WTC11 (cell line): ENCODE measurements at regions not wholly inside any gene's neighbourhood (a gene's known extent, or its start where the extent isn't known, plus 50 kb on each side); places are given as distances from the start of the nearest gene placed in this dataset.

Experiments used
- ATAC-seq: fragments of 200-7000 bp; cut with Tn5 transposase; 2 replicates; pipeline ENCODE4 v1.10.0; 2021; ENCODE audit warnings: mild to moderate bottlenecking, moderate library complexity
- CTCF ChIA-PET: fragments of 300-600 bp; sonication (Branson Sonifier 250); formaldehyde crosslinking; loops from one replicate; lab custom pipeline; 2021; ENCODE audit warnings: antibody characterized with exemption; lab: Charles Lee
- POLR2A ChIA-PET: fragments of 350-600 bp; sonication (Branson Sonifier 250); formaldehyde crosslinking; loops from one replicate; lab custom pipeline; 2021; ENCODE audit warnings: antibody characterized with exemption; lab: Charles Lee
- DNase-seq: peaks from one replicate; pipeline ENCODE4 v3.0.0; 2021; ENCODE audit warnings: low spot score
- H3K27ac Mint-ChIP-seq: 2 replicates; pipeline ENCODE4 v1.8.0; 2021; ENCODE audit warnings: mixed read lengths
- H3K27me3 Mint-ChIP-seq: 2 replicates; pipeline ENCODE4 v1.8.0; 2021; ENCODE audit warnings: low read depth, mild to moderate bottlenecking, moderate library complexity, mixed read lengths
- H3K36me3 Mint-ChIP-seq: 2 replicates; pipeline ENCODE4 v1.8.0; 2021; ENCODE audit warnings: mixed read lengths
- H3K4me1 Mint-ChIP-seq: 2 replicates; pipeline ENCODE4 v1.8.0; 2022; ENCODE audit warnings: mixed read lengths
- H3K4me3 Mint-ChIP-seq: 2 replicates; pipeline ENCODE4 v1.8.0; 2021; ENCODE audit warnings: mild to moderate bottlenecking, moderate library complexity, mixed read lengths
- H3K9me3 Mint-ChIP-seq: 2 replicates; pipeline ENCODE4 v1.8.0; 2021; ENCODE audit warnings: mixed read lengths
- AR ChIP-seq: fragments of 250-450 bp; sonication (Bioruptor Pico); IDR thresholded peaks from 2 replicates; pipeline ENCODE4 v1.9.0; 2021; ENCODE audit warnings: mild to moderate bottlenecking
- ATF6 ChIP-seq: sonication (generic); formaldehyde crosslinking; IDR thresholded peaks from 2 replicates; pipeline ENCODE4 v1.8.1; 2023; ENCODE audit warnings: mild to moderate bottlenecking, missing genetic modification reagents
- IRF2 ChIP-seq: sonication (generic); formaldehyde crosslinking; IDR thresholded peaks from 2 replicates; pipeline ENCODE4 v1.8.0; 2022; ENCODE audit warnings: low read depth, missing genetic modification reagents, borderline replicate concordance
- MYBL2 ChIP-seq: sonication (generic); formaldehyde crosslinking; IDR thresholded peaks from 2 replicates; pipeline ENCODE4 v1.8.1; 2023; ENCODE audit warnings: mild to moderate bottlenecking, moderate library complexity, missing genetic modification reagents
- NR1H2 ChIP-seq: sonication (generic); formaldehyde crosslinking; IDR thresholded peaks from 2 replicates; pipeline ENCODE4 v1.9.0; 2021; ENCODE audit warnings: mild to moderate bottlenecking, moderate library complexity, missing genetic modification reagents
- OVOL2 ChIP-seq: fragments of 250-450 bp; sonication (Bioruptor Pico); IDR thresholded peaks from 2 replicates; pipeline ENCODE4 v1.9.0; 2021; ENCODE audit warnings: mild to moderate bottlenecking, borderline replicate concordance
- ZNF219 ChIP-seq: sonication (generic); formaldehyde crosslinking; IDR thresholded peaks from 2 replicates; pipeline ENCODE4 v1.8.0; 2023; ENCODE audit warnings: missing genetic modification reagents, mild to moderate bottlenecking, borderline replicate concordance
- ZNF232 ChIP-seq: sonication (generic); formaldehyde crosslinking; IDR thresholded peaks from 2 replicates; pipeline ENCODE4 v1.8.0; 2022; ENCODE audit warnings: mild to moderate bottlenecking, missing genetic modification reagents
- ZNF396 ChIP-seq: fragments of 250-450 bp; sonication (Bioruptor Pico); IDR thresholded peaks from 2 replicates; pipeline ENCODE4 v1.8.0; 2021; ENCODE audit warnings: mild to moderate bottlenecking, moderate library complexity, borderline replicate concordance
- ZNF416 ChIP-seq: fragments of 250-450 bp; sonication (Bioruptor Pico); IDR thresholded peaks from 2 replicates; pipeline ENCODE4 v1.9.0; 2021; ENCODE audit warnings: mild to moderate bottlenecking, inconsistent platforms
- ZNF532 ChIP-seq: fragments of 250-450 bp; sonication (Bioruptor Pico); IDR thresholded peaks from 2 replicates; pipeline ENCODE4 v1.9.0; 2021; ENCODE audit warnings: mild to moderate bottlenecking, borderline replicate concordance
- TF ChIP-seq, protein P1 (sequence below): fragments of 250-450 bp; sonication (Bioruptor Pico); conservative IDR thresholded peaks from 2 replicates; pipeline ENCODE4 v1.9.0; 2021; ENCODE audit warnings: mild to moderate bottlenecking
- TF ChIP-seq, protein P2 (sequence below): sonication (generic); formaldehyde crosslinking; IDR thresholded peaks from 2 replicates; pipeline ENCODE4 v1.8.0; 2023; ENCODE audit warnings: mild to moderate bottlenecking, missing genetic modification reagents
- TF ChIP-seq, protein P3 (sequence below): sonication (generic); formaldehyde crosslinking; IDR thresholded peaks from 2 replicates; pipeline ENCODE4 v1.8.1; 2022; ENCODE audit warnings: mild to moderate bottlenecking, missing genetic modification reagents, moderate library complexity, borderline replicate concordance

DNA sequence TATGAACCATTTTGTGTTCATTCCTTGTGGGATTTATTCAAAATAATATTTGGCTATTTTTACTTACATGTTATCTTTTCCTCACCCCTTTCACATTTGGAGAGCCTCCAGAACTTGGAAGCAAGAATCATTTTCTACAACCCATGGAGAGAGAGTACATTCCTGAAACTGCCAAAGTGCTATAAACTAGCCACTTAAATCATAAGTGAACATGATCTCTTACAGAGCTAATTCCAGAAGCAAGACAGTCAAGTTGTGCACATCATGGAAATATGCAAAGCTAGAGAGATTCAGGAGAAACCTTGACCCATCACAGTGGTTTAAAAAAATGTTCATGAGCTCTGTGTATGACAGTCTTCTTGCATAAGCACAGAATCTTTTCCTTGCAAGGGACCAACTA, 883.6 kb upstream of the C9orf72 start (continued):
- TF ChIP-seq, protein P1, sequence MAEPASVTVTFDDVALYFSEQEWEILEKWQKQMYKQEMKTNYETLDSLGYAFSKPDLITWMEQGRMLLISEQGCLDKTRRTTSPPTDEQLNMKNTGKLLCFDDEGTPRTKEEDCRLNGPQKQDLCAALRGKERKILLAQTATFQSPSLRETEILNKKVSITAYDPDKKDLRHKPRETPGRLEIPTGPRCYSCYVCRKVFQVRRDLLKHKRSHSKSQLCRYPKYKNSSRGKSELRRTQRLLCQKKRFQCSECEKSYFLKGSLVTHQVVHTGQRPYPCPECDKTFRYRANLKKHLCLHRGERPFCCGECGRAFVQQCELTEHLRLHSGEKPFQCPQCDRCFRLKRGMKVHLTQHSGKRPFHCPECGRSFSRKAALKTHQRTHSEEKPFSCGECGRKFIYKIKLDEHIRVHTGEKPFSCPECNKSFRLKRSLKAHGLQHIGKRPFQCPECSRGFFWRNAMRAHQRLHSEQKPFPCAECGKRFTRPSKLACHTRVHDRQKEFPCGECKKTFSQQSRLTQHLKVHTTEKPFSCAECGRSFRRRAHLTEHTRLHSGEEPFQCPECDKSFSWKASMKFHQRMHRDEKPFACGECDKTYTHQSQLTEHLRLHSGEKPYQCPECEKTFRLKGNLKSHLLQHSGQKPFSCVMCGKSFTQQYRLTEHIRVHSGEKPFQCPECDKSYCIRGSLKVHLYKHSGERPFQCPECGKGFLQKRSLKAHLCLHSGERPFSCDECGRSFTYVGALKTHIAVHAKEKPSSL (CRISPR knock-in tag) = no peak
- no peak for TF ChIP-seq OVOL2 (CRISPR knock-in tag)
- no peak for TF ChIP-seq ZNF232 (CRISPR knock-in tag)
- TF ChIP-seq MYBL2 (CRISPR knock-in tag) = no peak

DNA sequence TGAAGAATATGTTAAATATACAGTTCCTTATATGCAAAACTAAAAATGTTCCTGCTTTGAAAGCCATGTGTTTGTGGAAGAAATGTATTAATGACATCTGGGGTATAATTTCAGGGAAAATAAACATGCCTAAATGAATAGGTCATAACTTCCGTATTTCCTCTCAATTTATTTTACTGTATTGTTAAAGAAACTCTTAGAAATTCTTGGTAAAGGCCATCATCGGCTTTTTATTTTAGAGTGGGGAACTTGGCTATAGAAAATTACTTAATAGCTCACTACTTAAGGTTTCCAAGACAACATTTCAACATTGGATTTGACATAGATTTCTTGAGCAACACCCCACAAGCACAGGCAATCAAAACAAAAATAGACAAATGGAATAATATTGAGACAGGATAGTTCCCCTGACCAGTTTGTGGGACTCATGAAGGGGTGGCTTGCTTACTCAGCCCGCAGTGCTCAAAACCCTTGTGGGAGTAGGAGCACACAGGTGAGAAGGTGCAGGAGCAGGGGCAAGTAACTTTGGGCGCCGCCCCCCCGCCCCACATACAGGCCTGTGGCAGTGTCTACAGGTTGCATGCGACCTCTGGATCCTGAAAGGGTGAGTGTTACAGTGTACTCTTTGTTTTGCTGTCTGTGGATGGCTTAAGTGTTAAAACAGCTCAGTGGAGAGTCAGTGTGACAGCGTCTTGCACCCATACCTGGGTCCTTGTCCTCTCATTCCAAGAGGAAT, 891.4 kb upstream of the C9orf72 start:
- TF ChIP-seq AR (CRISPR knock-in tag) (no peak), ZNF219 (no peak), NR1H2 (CRISPR knock-in tag) (no peak), ZNF396 (CRISPR knock-in tag) (no peak), ATF6 (CRISPR knock-in tag) (no peak), ZNF416 (CRISPR knock-in tag) (no peak), OVOL2 (CRISPR knock-in tag) (no peak), IRF2 (CRISPR knock-in tag) (no peak), ZNF532 (CRISPR knock-in tag) (no peak)
- TF ChIP-seq, protein P2, sequence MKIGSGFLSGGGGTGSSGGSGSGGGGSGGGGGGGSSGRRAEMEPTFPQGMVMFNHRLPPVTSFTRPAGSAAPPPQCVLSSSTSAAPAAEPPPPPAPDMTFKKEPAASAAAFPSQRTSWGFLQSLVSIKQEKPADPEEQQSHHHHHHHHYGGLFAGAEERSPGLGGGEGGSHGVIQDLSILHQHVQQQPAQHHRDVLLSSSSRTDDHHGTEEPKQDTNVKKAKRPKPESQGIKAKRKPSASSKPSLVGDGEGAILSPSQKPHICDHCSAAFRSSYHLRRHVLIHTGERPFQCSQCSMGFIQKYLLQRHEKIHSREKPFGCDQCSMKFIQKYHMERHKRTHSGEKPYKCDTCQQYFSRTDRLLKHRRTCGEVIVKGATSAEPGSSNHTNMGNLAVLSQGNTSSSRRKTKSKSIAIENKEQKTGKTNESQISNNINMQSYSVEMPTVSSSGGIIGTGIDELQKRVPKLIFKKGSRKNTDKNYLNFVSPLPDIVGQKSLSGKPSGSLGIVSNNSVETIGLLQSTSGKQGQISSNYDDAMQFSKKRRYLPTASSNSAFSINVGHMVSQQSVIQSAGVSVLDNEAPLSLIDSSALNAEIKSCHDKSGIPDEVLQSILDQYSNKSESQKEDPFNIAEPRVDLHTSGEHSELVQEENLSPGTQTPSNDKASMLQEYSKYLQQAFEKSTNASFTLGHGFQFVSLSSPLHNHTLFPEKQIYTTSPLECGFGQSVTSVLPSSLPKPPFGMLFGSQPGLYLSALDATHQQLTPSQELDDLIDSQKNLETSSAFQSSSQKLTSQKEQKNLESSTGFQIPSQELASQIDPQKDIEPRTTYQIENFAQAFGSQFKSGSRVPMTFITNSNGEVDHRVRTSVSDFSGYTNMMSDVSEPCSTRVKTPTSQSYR (CRISPR knock-in tag) = no peak
- TF ChIP-seq, protein P3, sequence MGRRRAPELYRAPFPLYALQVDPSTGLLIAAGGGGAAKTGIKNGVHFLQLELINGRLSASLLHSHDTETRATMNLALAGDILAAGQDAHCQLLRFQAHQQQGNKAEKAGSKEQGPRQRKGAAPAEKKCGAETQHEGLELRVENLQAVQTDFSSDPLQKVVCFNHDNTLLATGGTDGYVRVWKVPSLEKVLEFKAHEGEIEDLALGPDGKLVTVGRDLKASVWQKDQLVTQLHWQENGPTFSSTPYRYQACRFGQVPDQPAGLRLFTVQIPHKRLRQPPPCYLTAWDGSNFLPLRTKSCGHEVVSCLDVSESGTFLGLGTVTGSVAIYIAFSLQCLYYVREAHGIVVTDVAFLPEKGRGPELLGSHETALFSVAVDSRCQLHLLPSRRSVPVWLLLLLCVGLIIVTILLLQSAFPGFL (CRISPR knock-in tag) = no peak
- TF ChIP-seq, all 79 proteins: peak for 0
- peaks cover 5% of the 10 kb centered on the region for H3K36me3 Mint-ChIP-seq
- POLR2A ChIA-PET = no interaction called here
- peaks cover 15% of the 10 kb centered on the region for H3K9me3 Mint-ChIP-seq
- H3K27me3 Mint-ChIP-seq = no peaks in the 10 kb centered on the region
- no peaks in the 10 kb centered on the region for H3K4me1 Mint-ChIP-seq
- CTCF ChIA-PET = no interaction called here
- H3K27ac Mint-ChIP-seq = no peak overlapping the region
- no peak overlapping the region for H3K4me3 Mint-ChIP-seq
- no peak for DNase-seq
- no peak for ATAC-seq
